RWPE2 (cell line): ENCODE measurements at regions not wholly inside any gene's neighbourhood (a gene's known extent, or its start where the extent isn't known, plus 50 kb on each side); places are given as distances from the start of the nearest gene placed in this dataset.
"Not testable (repeated sequence)": the region's sequence is repeated elsewhere in the genome, so short reads cannot be mapped to it uniquely, and the experiment has no call there.

Source experiments
- ATAC-seq: fragments of 200-7000 bp; cut with Tn5 transposase; 3 replicates; pipeline ENCODE4 v1.9.1; 2021; ENCODE audit warnings: low read depth
- DNase-seq: peaks from one replicate; pipeline ENCODE4 v3.0.0-alpha.2; 2020; ENCODE audit warnings: low spot score
- H3K27ac ChIP-seq: fragments of 450-650 bp; 2 replicates; pipeline ENCODE4 v1.5.1; 2017; ENCODE audit warnings: mild to moderate bottlenecking; ENCODE audit not compliant: poor library complexity, severe bottlenecking
- H3K27me3 ChIP-seq: fragments of 250-450 bp; sonication (Bioruptor Pico); 2 replicates; pipeline ENCODE4 v1.5.1; 2021; ENCODE audit warnings: mild to moderate bottlenecking, moderate library complexity; ENCODE audit not compliant: insufficient read depth, poor library complexity, severe bottlenecking
- H3K36me3 ChIP-seq: fragments of 250-450 bp; sonication (Bioruptor Pico); 2 replicates; pipeline ENCODE4 v1.5.1; 2020; ENCODE audit warnings: low read depth, mild to moderate bottlenecking, moderate library complexity
- H3K4me1 ChIP-seq: fragments of 250-450 bp; sonication (Bioruptor Pico); 2 replicates; pipeline ENCODE4 v1.5.1; 2021; ENCODE audit warnings: mild to moderate bottlenecking, moderate library complexity; ENCODE audit not compliant: insufficient read depth, poor library complexity, severe bottlenecking
- H3K4me3 ChIP-seq: fragments of 250-450 bp; sonication (Bioruptor Pico); 2 replicates; pipeline ENCODE4 v1.5.1; 2021; ENCODE audit warnings: mild to moderate bottlenecking, moderate library complexity; ENCODE audit not compliant: severe bottlenecking
- H3K9me3 ChIP-seq: fragments of 250-450 bp; sonication (Bioruptor Pico); 2 replicates; pipeline ENCODE4 v1.5.1; 2021; ENCODE audit warnings: mild to moderate bottlenecking, moderate library complexity; ENCODE audit not compliant: severe bottlenecking
- CTCF ChIP-seq: fragments of 450-650 bp; IDR thresholded peaks from one replicate; pipeline ENCODE4 v1.5.1; 2017; ENCODE audit warnings: mild to moderate bottlenecking, moderate library complexity; ENCODE audit not compliant: poor library complexity, severe bottlenecking

GRCh38 chr3:177350121-177350520 lies 152.8 kb upstream of the TBL1XR1 start:
- Histone ChIP-seq H3K4me1 (peaks cover 15% of the 10 kb centered on the region), H3K4me3 (no peak overlapping the region), H3K27me3 (no peaks in the 10 kb centered on the region), H3K9me3 (no peaks in the 10 kb centered on the region), H3K27ac (no peak overlapping the region), H3K36me3 (no peaks in the 10 kb centered on the region)
- no peak for DNase-seq
- TF ChIP-seq CTCF = no peak
- ATAC-seq = no peak

DNA sequence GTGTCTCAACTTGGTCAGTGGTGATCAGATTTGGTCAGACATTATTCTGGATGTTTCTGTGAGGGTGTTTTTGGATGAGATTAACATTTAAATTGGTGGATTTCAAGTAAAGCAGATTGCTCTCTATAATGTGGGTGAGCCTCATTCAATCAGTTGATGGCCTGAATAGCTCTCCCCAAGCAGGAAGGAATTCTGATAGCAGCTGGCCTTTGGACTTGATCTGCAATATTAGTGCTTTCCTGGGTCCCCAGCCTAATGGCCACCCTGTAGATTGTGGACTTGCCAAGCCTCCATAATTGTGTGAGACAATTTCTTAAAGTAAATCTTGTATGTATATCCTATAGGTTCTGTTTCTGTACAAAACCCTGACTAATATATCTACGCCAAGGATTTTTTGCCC lies 153.9 kb upstream of the TBL1XR1 start:
- DNase-seq (no peak), ATAC-seq (no peak)
- Histone ChIP-seq H3K9me3 (no peaks in the 10 kb centered on the region), H3K27ac (no peak overlapping the region), H3K27me3 (no peaks in the 10 kb centered on the region), H3K36me3 (no peaks in the 10 kb centered on the region), H3K4me3 (no peak overlapping the region), H3K4me1 (peaks cover 5% of the 10 kb centered on the region)
- TF ChIP-seq CTCF = no peak

DNA sequence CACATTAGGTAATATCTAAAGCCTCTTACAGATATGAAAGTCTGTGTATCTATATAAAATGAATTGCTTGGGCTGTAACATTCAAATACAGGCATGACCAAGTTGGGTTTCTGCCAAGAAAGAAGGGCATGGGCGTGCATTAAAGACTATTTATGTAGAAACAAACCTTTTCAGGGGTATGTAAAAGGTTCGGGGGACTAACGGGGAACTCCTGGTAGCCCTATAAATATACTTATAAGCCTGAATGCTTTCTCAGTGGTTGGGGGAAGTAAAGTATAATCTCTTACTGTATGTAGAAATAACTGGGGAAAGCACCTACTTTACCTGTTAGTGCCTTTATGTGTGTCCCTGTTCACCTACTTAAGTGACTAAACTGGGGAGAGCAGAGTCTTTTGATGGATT lies 154.5 kb upstream of the TBL1XR1 start:
- H3K4me1 ChIP-seq = peaks cover 6% of the 10 kb centered on the region
- H3K36me3 ChIP-seq = no peaks in the 10 kb centered on the region
- no peak overlapping the region for H3K4me3 ChIP-seq
- TF ChIP-seq CTCF = no peak
- H3K27me3 ChIP-seq = no peaks in the 10 kb centered on the region
- ATAC-seq = no peak
- no peak for DNase-seq
- no peak overlapping the region for H3K27ac ChIP-seq
- H3K9me3 ChIP-seq = no peaks in the 10 kb centered on the region

- Histone ChIP-seq H3K9me3 (no peaks in the 10 kb centered on the region), H3K4me1 (peaks cover 13% of the 10 kb centered on the region), H3K27ac (no peak overlapping the region), H3K36me3 (no peaks in the 10 kb centered on the region), H3K27me3 (no peaks in the 10 kb centered on the region), H3K4me3 (no peak overlapping the region)
- no peak for ATAC-seq
- TF ChIP-seq CTCF = no peak
- no peak for DNase-seq
Observed at GRCh38 chr3:177352424-177352823, 155.1 kb upstream of the TBL1XR1 start.

GRCh38 chr3:177353140-177353539 lies 155.9 kb upstream of the TBL1XR1 start:
- Histone ChIP-seq H3K4me3 (no peak overlapping the region), H3K4me1 (peaks cover 20% of the 10 kb centered on the region), H3K36me3 (no peaks in the 10 kb centered on the region), H3K27ac (no peak overlapping the region), H3K9me3 (no peaks in the 10 kb centered on the region), H3K27me3 (no peaks in the 10 kb centered on the region)
- no peak for DNase-seq
- TF ChIP-seq CTCF = no peak
- ATAC-seq = no peak

- DNase-seq, H3K4me3 ChIP-seq, H3K9me3 ChIP-seq, H3K27ac ChIP-seq, ATAC-seq, H3K27me3 ChIP-seq, H3K36me3 ChIP-seq: not testable (repeated sequence)
- peaks cover 26% of the 10 kb centered on the region for H3K4me1 ChIP-seq
Observed at GRCh38 chr3:177353879-177354278, 156.6 kb upstream of the TBL1XR1 start.
